Panc1 (cell line): ENCODE measurements at regions not wholly inside any gene's neighbourhood (a gene's known extent, or its start where the extent isn't known, plus 50 kb on each side); places are given as distances from the start of the nearest gene placed in this dataset.

Experiments
- ATAC-seq: fragments of 200-7000 bp; cut with Tn5 transposase; 2 replicates; pipeline ENCODE4 v1.9.1; 2020; ENCODE audit warnings: mild to moderate bottlenecking, moderate library complexity
- BruUV-seq: library from RNA; stranded (reverse); fragments of 400-500 nt; replicated peaks from 2 replicates; lab custom pipeline; 2021; lab: Mats Ljungman, UMichigan
- CTCF ChIA-PET: fragments of 300-600 bp; sonication (Branson Sonifier 250); formaldehyde crosslinking; loops from one replicate; lab custom pipeline; 2022; ENCODE audit warnings: antibody characterized with exemption; lab: Charles Lee
- POLR2A ChIA-PET: fragments of 300-600 bp; sonication (Branson Sonifier 250); formaldehyde crosslinking; loops from one replicate; lab custom pipeline; 2022; ENCODE audit warnings: antibody characterized with exemption; lab: Charles Lee
- DNase-seq: peaks from one replicate; pipeline ENCODE4 v3.0.0-alpha.2; 2010; ENCODE audit warnings: low read depth, low spot score
- H3K27ac ChIP-seq: 2 replicates; pipeline ENCODE4 v1.5.1; 2011; ENCODE audit warnings: mild to moderate bottlenecking, low read length, inconsistent platforms
- H3K27me3 ChIP-seq: fragments of 200-500 bp; sonication (Bioruptor generic); 2 replicates; pipeline ENCODE4 v1.6.0; 2014; ENCODE audit warnings: low read length, inconsistent platforms; ENCODE audit not compliant: control insufficient read depth, insufficient read depth
- H3K36me3 ChIP-seq: fragments of 200-500 bp; sonication (Bioruptor generic); 2 replicates; pipeline ENCODE4 v1.5.1; 2014; ENCODE audit warnings: inconsistent platforms, mild to moderate bottlenecking, low read length, moderate library complexity; ENCODE audit not compliant: control insufficient read depth, insufficient read depth
- H3K4me1 ChIP-seq: 2 replicates; pipeline ENCODE4 v1.5.1; 2011; ENCODE audit warnings: inconsistent platforms, mild to moderate bottlenecking, low read length, moderate library complexity; ENCODE audit not compliant: control insufficient read depth, insufficient read depth
- H3K4me3 ChIP-seq, 2 experiments: 2 replicates each; pipeline ENCODE4 v1.5.1; 2011 to 2012; ENCODE audit warnings: low read depth in 2 of 2, low read length in 2 of 2, mild to moderate bottlenecking in 2 of 2, inconsistent platforms in 1 of 2, moderate library complexity in 1 of 2
- H3K9me3 ChIP-seq: fragments of 200-500 bp; sonication (Bioruptor generic); 2 replicates; pipeline ENCODE4 v1.5.1; 2014; ENCODE audit warnings: low read depth, mild to moderate bottlenecking, inconsistent platforms, low read length, moderate library complexity; ENCODE audit not compliant: control insufficient read depth, insufficient read depth
- CTCF ChIP-seq: fragments of 450-650 bp; IDR thresholded peaks from 2 replicates; pipeline ENCODE4 v1.5.1; 2017; ENCODE audit warnings: mild to moderate bottlenecking
- POLR2AphosphoS5 ChIP-seq: IDR thresholded peaks from 2 replicates; pipeline ENCODE4 v1.6.1; 2012; ENCODE audit warnings: mild to moderate bottlenecking, low read depth, low read length, moderate library complexity
- REST ChIP-seq, 2 experiments: IDR thresholded peaks; 2 replicates each; pipeline ENCODE4 v1.6.1; 2011 to 2012; ENCODE audit warnings: low read depth in 2 of 2, control low read depth in 1 of 2, low read length in 1 of 2, mild to moderate bottlenecking in 1 of 2, moderate library complexity in 1 of 2; ENCODE audit not compliant: insufficient read depth in 1 of 2
- SIN3A ChIP-seq: IDR thresholded peaks from 2 replicates; pipeline ENCODE4 v1.6.1; 2012; ENCODE audit warnings: low read depth, mild to moderate bottlenecking, low read length, moderate library complexity, borderline replicate concordance; ENCODE audit not compliant: insufficient read depth
- TCF7L2 ChIP-seq: IDR thresholded peaks from 2 replicates; pipeline ENCODE4 v1.6.1; 2011; ENCODE audit warnings: mild to moderate bottlenecking, low read depth, low read length, inconsistent platforms
- in situ Hi-C: cut with HindIII; loops from 2 replicates; pipeline ENCODE4 v1.10.0; 2016; ENCODE audit warnings: low sequenced_read_pairs, low pct_unique_long_range_greater_than_20kb
- intact Hi-C: fragments of 100-400 bp; cut with micrococcal nuclease; formaldehyde crosslinking; loops from one replicate; pipeline ENCODE4 v1.10.0; 2022; ENCODE audit not compliant: unreplicated experiment

GRCh38 chr2:219820767-219821166, 193.3 kb downstream of the SLC4A3 start:
- in situ Hi-C loops: no loop called here
- BruUV-seq: no TSS peak

GRCh38 chr2:219823574-219823973, 196.1 kb downstream of the SLC4A3 start:
- DNase-seq: no peak
- Histone ChIP-seq H3K4me1 (no peaks in the 10 kb centered on the region), H3K9me3 (no peaks in the 10 kb centered on the region), H3K27me3 (no peaks in the 10 kb centered on the region), H3K27ac (no peak overlapping the region), H3K4me3 (no peak overlapping the region), H3K36me3 (no peaks in the 10 kb centered on the region)
- no peak for TF ChIP-seq SIN3A
- no peak for TF ChIP-seq CTCF
- no peak for TF ChIP-seq REST (IDR thresholded peaks at IDR 0.05; ENCODE audit: insufficient read depth in 1 of 2, low read depth in 2 of 2, low read length in 1 of 2)
- no peak for TF ChIP-seq POLR2AphosphoS5
- no peak for TF ChIP-seq TCF7L2
- no TSS peak for BruUV-seq
- ChIA-PET CTCF (no interaction called here), POLR2A (no interaction called here)
- intact Hi-C loops (no loop called here), in situ Hi-C loops (no loop called here)
- no peak for ATAC-seq

More at GRCh38 chr2:219820767-219821166, 193.3 kb downstream of the SLC4A3 start:
- Histone ChIP-seq H3K4me1 (no peaks in the 10 kb centered on the region), H3K27ac (no peak overlapping the region), H3K27me3 (no peaks in the 10 kb centered on the region), H3K4me3 (no peak overlapping the region), H3K36me3 (no peaks in the 10 kb centered on the region), H3K9me3 (no peaks in the 10 kb centered on the region)
- intact Hi-C loops: no loop called here
- ChIA-PET POLR2A (no interaction called here), CTCF (no interaction called here)
- TF ChIP-seq CTCF (no peak), REST (IDR thresholded peaks at IDR 0.05; ENCODE audit: insufficient read depth in 1 of 2, low read depth in 2 of 2, low read length in 1 of 2) (no peak), TCF7L2 (no peak), SIN3A (no peak), POLR2AphosphoS5 (no peak)
- DNase-seq: no peak
- no peak for ATAC-seq
